GM12873 (cell line): ENCODE measurements at regions not wholly inside any gene's neighbourhood (a gene's known extent, or its start where the extent isn't known, plus 50 kb on each side); places are given as distances from the start of the nearest gene placed in this dataset.

Source experiments
- CTCF ChIP-seq: IDR thresholded peaks from 2 replicates; pipeline ENCODE4 v1.5.1; 2012; ENCODE audit warnings: low read depth, mild to moderate bottlenecking, moderate library complexity, low read length, control low read depth; ENCODE audit not compliant: insufficient read depth; ENCODE audit errors: missing control alignments

GRCh38 chr11:107197932-107198331 lies 179.7 kb upstream of the GUCY1A2 start:
- no peak for TF ChIP-seq CTCF

GRCh38 chr11:107196732-107197131 lies 178.5 kb upstream of the GUCY1A2 start:
- TF ChIP-seq CTCF = no peak

GRCh38 chr11:107184986-107185385 lies 166.7 kb upstream of the GUCY1A2 start:
- no peak for TF ChIP-seq CTCF

GRCh38 chr11:107183953-107184352 lies 165.7 kb upstream of the GUCY1A2 start:
- TF ChIP-seq CTCF = no peak

- no peak for TF ChIP-seq CTCF
These were observed 164.7 kb upstream of the GUCY1A2 start for GRCh38 chr11:107182978-107183377.

GRCh38 chr11:107180236-107180635 lies 162.0 kb upstream of the GUCY1A2 start:
- TF ChIP-seq CTCF = no peak

GRCh38 chr11:107179829-107180228 lies 161.6 kb upstream of the GUCY1A2 start:
- TF ChIP-seq CTCF = no peak

- no peak for TF ChIP-seq CTCF
These were observed 158.8 kb upstream of the GUCY1A2 start for GRCh38 chr11:107177106-107177477.
